ENCODE measurements at regions not wholly inside any gene's neighbourhood (a gene's known extent, or its start where the extent isn't known, plus 50 kb on each side); places are given as distances from the start of the nearest gene placed in this dataset.

DNA sequence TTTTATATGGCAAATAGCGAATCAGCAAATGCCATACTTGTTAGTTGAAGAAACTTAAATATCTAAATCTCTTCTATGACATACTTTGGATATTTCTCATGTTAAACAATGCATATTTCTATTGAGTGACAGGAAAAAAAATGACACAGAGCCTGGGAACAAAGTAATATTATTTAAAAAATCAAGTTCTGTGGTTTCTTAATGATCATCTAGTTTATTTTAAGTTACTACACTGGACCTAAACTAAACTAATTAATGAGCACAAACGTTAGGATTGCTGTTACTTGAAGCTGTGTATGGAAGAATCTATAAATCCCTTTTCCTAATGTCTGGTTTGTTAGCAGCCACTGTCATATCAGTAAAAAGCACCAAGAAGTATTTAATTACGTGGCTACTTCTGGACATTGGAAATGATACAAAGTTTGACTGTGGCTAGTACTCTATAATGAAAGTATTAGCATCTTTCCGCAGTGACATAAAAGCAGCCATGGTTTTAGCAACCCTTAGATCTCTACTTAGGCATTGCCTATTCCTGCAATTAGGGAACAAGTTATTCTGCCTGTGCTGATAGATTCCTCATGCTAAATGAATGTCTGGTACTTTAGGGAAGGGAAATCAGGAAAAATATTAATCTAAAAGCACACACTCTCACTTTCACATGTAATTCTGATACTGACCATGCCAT is 981.7 kb upstream of the B3GALT2 start:
- H3K27me3 ChIP-seq = no peaks in the 10 kb centered on the region
- H3K9me3 Mint-ChIP-seq = no peaks in the 10 kb centered on the region
- no peaks in the 10 kb centered on the region for H3K36me3 Mint-ChIP-seq
- DNase-seq (ENCODE audit: low spot score) = no peak
- no peaks in the 10 kb centered on the region for H3F3A ChIP-seq (ENCODE audit: low read depth)
- TF ChIP-seq EZH2 (IDR thresholded peaks at IDR 0.05) (no peak), EZH2phosphoT487 (IDR thresholded peaks at IDR 0.05) (no peak)
- TF ChIP-seq, protein P1, sequence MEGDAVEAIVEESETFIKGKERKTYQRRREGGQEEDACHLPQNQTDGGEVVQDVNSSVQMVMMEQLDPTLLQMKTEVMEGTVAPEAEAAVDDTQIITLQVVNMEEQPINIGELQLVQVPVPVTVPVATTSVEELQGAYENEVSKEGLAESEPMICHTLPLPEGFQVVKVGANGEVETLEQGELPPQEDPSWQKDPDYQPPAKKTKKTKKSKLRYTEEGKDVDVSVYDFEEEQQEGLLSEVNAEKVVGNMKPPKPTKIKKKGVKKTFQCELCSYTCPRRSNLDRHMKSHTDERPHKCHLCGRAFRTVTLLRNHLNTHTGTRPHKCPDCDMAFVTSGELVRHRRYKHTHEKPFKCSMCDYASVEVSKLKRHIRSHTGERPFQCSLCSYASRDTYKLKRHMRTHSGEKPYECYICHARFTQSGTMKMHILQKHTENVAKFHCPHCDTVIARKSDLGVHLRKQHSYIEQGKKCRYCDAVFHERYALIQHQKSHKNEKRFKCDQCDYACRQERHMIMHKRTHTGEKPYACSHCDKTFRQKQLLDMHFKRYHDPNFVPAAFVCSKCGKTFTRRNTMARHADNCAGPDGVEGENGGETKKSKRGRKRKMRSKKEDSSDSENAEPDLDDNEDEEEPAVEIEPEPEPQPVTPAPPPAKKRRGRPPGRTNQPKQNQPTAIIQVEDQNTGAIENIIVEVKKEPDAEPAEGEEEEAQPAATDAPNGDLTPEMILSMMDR (IDR thresholded peaks at IDR 0.05) = no peak
- H3K27ac ChIP-seq = no peak overlapping the region
- no peaks in the 10 kb centered on the region for H3K9me3 ChIP-seq (ENCODE audit: low read depth)
- H3K4me3 ChIP-seq = no peak overlapping the region
- no peak overlapping the region for H3K4me3 Mint-ChIP-seq
- H4K20me1 ChIP-seq (ENCODE audit: low read depth) = no peaks in the 10 kb centered on the region
- no peaks in the 10 kb centered on the region for H3K36me3 ChIP-seq
- no peak overlapping the region for H3K27ac Mint-ChIP-seq
- no peak overlapping the region for H2AFZ ChIP-seq (replicated peaks)
- no peaks in the 10 kb centered on the region for H3K4me1 ChIP-seq
- H3K79me2 ChIP-seq (ENCODE audit: low read depth) = no peaks in the 10 kb centered on the region
- no peak overlapping the region for H3K4me2 ChIP-seq
- no peaks in the 10 kb centered on the region for H3K27me3 Mint-ChIP-seq (ENCODE audit: insufficient read depth, low read depth)
- H3K9ac ChIP-seq = no peak overlapping the region
- H3K4me1 Mint-ChIP-seq = no peaks in the 10 kb centered on the region

DNA sequence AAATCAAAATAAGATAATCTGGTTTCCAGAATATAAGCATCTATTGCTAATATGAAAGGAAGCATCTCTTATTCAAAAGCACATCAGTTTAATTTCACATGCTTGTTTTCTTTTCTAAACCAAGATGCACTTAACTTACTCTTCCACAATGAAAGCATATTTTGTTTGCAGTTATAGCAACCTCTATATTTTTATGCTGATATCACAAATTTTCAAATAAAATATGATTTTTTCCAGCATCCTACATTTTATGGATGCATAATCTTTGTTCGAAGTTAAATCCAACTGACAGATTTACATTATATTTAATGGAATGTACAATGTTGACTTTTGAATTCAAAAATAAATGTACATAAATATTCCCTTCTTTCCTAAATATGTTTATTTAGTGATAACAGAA is 978.3 kb upstream of the B3GALT2 start:
- H3K4me3 Mint-ChIP-seq = no peak overlapping the region
- no peaks in the 10 kb centered on the region for H3K4me1 Mint-ChIP-seq
- Histone ChIP-seq H2AFZ (replicated peaks) (no peak overlapping the region), H3K9ac (no peak overlapping the region), H3K36me3 (no peaks in the 10 kb centered on the region), H4K20me1 (ENCODE audit: low read depth) (no peaks in the 10 kb centered on the region), H3K79me2 (ENCODE audit: low read depth) (no peaks in the 10 kb centered on the region), H3K27me3 (no peaks in the 10 kb centered on the region), H3F3A (ENCODE audit: low read depth) (no peaks in the 10 kb centered on the region), H3K9me3 (ENCODE audit: low read depth) (no peaks in the 10 kb centered on the region), H3K4me1 (no peaks in the 10 kb centered on the region), H3K4me2 (no peak overlapping the region), H3K4me3 (no peak overlapping the region), H3K27ac (no peak overlapping the region)
- no peak overlapping the region for H3K27ac Mint-ChIP-seq
- H3K9me3 Mint-ChIP-seq = peaks cover under 1% of the 10 kb centered on the region
- H3K27me3 Mint-ChIP-seq (ENCODE audit: insufficient read depth, low read depth) = no peaks in the 10 kb centered on the region
- TF ChIP-seq, protein P1 (IDR thresholded peaks at IDR 0.05) = no peak
- TF ChIP-seq EZH2 (IDR thresholded peaks at IDR 0.05) = no peak
- TF ChIP-seq EZH2phosphoT487 (IDR thresholded peaks at IDR 0.05) = no peak
- no peak for DNase-seq (ENCODE audit: low spot score)
- no peaks in the 10 kb centered on the region for H3K36me3 Mint-ChIP-seq

DNA sequence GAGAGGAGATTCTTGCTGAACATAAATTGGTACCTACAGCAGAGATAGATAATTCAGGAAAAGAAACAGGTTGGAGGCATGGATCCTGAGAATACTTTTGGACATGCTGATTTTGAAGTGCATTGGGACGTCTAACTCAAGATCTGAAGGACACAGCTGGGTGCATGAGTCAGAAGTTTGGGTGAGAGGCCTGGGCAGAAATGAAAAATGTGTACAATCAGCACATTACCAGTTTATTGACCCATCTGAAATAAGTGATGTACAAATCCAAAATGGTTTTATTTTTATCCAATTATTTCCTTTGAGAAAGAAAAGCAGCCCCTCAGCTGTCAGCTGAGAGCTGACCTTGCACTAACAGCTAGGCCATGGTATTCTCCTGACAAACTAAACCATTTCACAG is 975.2 kb upstream of the B3GALT2 start:
- H3K79me2 ChIP-seq (ENCODE audit: low read depth) = no peaks in the 10 kb centered on the region
- no peak overlapping the region for H3K4me3 ChIP-seq
- H2AFZ ChIP-seq (replicated peaks) = no peak overlapping the region
- H3K27me3 ChIP-seq = no peaks in the 10 kb centered on the region
- H3K9me3 Mint-ChIP-seq = peaks cover 4% of the 10 kb centered on the region
- no peaks in the 10 kb centered on the region for H3K4me1 ChIP-seq
- DNase-seq (ENCODE audit: low spot score) = no peak
- H3K27ac ChIP-seq = no peak overlapping the region
- H3K4me3 Mint-ChIP-seq = no peak overlapping the region
- H3K9me3 ChIP-seq (ENCODE audit: low read depth) = no peaks in the 10 kb centered on the region
- H3K4me2 ChIP-seq = no peak overlapping the region
- no peak for TF ChIP-seq EZH2 (IDR thresholded peaks at IDR 0.05)
- TF ChIP-seq, protein P1 (IDR thresholded peaks at IDR 0.05) = no peak
- TF ChIP-seq EZH2phosphoT487 (IDR thresholded peaks at IDR 0.05) = no peak
- no peak overlapping the region for H3K9ac ChIP-seq
- no peaks in the 10 kb centered on the region for H3F3A ChIP-seq (ENCODE audit: low read depth)
- H3K27me3 Mint-ChIP-seq (ENCODE audit: insufficient read depth, low read depth) = no peaks in the 10 kb centered on the region
- no peaks in the 10 kb centered on the region for H3K4me1 Mint-ChIP-seq
- no peaks in the 10 kb centered on the region for H4K20me1 ChIP-seq (ENCODE audit: low read depth)
- H3K27ac Mint-ChIP-seq = no peak overlapping the region
- no peaks in the 10 kb centered on the region for H3K36me3 ChIP-seq
- H3K36me3 Mint-ChIP-seq = no peaks in the 10 kb centered on the region

Measured in neural progenitor cell (in vitro differentiated cells).